HL-60 (cell line): ENCODE measurements at regions not wholly inside any gene's neighbourhood (a gene's known extent, or its start where the extent isn't known, plus 50 kb on each side); places are given as distances from the start of the nearest gene placed in this dataset.

Experiments used
- CTCF ChIP-seq: IDR thresholded peaks from one replicate; pipeline ENCODE4 v1.5.1; 2011; ENCODE audit warnings: low read length, control low read depth, inconsistent platforms; ENCODE audit not compliant: insufficient read depth
- POLR2AphosphoS5 ChIP-seq: IDR thresholded peaks from 2 replicates; pipeline ENCODE4 v1.6.1; 2012; ENCODE audit warnings: low read depth
- REST ChIP-seq: IDR thresholded peaks from 2 replicates; pipeline ENCODE4 v1.6.1; 2012; ENCODE audit warnings: low read depth; ENCODE audit not compliant: insufficient replicate concordance

GRCh38 chr5:166639151-166639550, 1652.3 kb upstream of the WWC1 start:
- TF ChIP-seq CTCF (no peak), POLR2AphosphoS5 (no peak), REST (no peak)
